Esophagus mucosa (tissue), 1 donor: ENCODE measurements at regions not wholly inside any gene's neighbourhood (a gene's known extent, or its start where the extent isn't known, plus 50 kb on each side); places are given as distances from the start of the nearest gene placed in this dataset.
A peak's percentile ranks its signal among the peaks of the same experiment; 100 is the strongest.

Source experiments
- ATAC-seq: fragments of 200-7000 bp; cut with Tn5 transposase; one replicate; pipeline ENCODE4 v1.9.1; 2020
- donor health status: DM: yes; HTN: yes; CAD: no.

DNA sequence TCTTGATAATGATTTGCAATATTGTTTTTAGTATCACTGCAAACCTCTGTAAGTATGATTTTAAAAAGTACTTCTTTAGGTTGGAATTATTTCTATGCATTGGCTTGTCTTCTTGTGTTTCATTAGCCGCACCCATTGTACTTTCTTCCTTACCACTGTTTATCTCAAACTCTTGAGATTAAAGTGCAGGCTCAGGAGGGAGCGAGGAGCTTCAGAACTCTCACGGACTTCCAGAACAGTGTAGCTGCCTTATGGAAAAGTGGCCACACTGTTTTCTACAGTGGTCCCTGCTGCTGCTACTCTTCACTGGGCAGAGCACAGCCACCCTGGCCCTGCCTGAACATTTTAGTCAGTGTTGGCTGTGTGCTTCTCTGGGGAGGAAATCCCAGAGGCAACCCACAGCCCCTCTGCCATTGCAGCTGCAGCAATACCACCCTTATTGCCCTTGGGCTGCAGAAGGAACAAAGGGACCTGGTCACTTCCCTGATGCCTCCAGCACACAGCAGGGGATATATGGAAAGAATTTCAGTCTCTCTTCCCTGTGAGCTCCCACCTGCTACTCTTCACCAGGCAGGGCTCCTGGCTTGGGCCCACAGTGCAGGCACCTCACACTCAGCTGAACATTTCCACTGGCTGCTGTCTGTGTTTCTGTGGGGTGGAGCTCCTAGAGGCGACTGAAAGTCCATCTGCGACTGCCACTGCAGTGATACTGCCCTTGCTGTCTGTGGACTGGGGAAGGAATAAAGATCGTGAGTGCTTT, 91.7 kb upstream of the MAP3K4 start:
- no peak for ATAC-seq

DNA sequence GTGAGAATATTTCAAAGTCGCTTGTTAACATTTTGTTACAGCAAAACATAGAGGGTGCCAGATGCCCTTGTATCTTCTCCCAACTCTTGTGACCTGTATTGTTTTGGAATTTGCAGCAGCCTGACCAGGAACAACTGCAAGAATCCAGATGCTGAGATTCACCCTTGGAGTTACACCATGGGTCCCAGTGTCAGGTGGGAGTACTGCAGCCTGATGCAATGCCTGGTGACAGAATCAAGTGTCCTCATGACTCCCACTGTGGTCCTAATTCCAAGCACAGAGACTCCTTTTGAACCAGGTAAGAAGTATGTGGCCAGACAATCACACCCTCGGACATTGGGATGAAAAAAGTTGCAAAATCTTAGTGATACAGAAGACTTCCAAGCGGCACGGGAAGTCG, 79.6 kb upstream of the MAP3K4 start:
- no peak for ATAC-seq

DNA sequence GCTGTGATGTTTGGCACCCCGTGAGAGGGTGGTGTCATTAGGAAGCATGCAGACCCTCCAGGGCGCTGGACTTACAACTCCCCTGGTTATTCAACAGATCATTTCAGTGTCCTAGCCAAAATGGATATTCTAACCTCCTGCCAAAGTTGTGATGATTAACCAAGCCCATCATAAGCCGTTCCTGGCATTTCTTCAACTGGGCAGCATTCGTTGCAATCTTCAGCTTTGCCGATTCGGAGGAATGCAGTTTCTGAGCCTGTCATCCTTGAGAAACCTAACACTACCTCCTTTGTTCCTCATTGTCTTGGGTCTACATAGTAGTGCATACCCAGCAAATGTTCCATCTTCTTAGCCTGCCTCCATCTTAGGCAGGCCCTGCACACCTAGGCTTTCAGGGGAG, 79.2 kb upstream of the MAP3K4 start:
- no peak for ATAC-seq

DNA sequence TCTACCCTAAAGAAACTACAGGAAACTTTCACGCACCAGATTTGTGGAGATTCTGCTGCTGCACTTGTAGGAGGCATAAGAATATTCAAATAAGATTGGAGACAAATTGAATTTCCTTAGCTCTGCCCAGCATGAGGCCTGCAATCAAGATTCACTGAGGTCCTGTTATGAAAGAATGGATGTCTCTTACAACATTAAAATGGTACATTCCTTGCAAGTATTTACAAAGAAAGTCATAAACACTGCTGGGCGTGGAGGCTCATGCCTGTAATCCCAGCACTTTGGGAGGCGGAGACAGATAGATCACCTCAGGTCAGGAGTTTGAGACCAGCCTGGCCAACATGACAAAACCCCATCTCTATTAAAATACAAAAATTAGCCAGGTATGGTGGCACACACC, 74.0 kb upstream of the MAP3K4 start:
- no peak for ATAC-seq

DNA sequence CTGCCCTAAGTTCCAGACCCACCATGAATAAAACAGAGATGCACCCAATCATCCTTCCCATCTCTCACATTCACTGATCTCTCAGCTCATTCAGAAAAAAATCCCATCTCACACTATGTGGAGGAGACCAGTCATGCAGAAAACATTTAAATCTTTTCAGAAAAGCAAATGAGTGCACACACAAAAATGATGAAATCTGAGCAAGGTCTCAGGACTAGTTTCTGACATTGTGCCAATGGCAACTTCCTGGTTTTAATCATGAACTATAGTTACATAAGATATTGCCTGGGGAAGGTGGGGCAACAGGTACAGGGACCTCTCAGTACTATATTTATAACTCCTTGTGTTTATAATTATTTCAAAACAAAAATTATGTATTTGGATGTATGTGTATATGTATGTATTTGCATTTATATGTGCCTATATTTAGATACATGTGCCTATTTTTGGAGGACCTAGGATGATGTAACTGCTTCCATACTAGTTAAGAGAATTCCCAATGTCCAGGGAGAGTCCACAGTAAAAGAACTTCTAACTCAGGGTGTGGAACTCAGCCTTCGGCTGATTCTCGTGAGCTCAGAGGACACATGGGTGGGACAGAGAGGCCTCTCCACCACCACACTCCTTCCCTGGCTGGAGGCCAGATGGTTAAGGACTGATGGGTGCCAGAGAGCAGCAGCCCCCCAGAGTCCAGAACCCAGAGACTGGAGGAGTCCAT, 71.7 kb upstream of the MAP3K4 start:
- peak; percentile 68 for ATAC-seq

DNA sequence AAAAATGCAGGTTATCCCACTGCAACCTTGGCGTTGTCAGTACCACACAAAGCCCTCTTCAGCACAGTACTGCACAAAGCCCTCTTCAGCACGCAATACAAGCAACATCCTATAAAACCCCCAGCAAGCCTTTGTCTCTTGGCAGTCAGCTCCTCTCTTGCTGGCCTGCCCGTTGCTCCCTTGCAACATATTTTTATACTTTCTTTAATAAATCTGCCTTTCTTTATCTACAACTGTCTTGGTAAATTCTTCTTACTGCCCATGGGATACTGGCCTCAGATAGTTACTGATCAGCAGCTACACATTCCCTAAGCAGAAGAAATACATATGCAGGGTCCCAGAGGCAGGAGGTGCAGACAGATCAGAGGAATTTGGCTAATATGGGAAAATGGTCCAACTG, 70.5 kb upstream of the MAP3K4 start:
- no peak for ATAC-seq

DNA sequence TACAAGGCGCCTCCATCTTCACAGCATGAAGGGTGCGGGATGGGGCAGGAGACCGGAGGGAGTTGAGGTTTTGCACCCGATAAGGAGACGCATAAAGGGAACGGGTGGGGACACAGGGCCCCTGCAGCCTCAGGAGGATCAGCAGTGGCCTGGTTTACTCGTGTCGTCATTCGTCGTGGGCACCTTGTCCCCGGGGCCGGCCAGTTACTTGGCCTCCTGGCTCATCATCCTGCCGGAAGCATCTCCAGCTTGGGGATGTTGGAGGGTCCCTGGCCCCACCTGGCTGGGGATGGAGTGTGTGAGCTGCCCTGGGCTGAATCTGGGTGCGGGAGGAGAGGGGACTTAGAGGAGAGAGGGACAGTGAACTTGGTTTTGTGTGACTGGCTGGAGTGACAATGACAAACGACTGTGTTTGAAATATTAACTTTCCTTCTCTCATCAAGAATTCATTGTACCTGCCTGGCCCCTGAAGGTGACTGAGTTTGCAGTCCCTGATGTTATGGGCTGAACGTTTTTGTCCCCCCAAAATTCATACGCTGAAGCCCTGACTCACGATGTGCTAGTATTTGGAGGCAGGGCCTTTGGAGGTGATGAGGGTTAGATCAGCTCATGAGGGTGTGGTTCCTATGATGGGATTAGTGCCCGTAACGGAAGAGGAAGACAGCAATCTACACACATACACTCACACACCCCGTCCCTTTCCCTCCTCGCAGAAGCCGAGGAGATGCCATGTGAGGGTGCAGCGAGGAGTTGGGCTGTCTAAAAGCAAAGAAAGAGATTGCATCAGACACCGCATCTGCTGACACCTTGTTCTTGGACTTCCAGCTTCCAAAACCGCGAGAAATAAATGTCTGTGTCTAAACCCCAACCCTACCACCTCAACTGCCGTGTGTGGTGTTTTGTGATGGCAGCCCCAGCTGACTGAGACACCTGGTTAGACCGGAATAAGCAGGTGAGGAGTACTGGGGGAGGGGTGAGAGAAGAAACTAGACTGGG, 65.0 kb upstream of the MAP3K4 start:
- ATAC-seq: peak; percentile 87

DNA sequence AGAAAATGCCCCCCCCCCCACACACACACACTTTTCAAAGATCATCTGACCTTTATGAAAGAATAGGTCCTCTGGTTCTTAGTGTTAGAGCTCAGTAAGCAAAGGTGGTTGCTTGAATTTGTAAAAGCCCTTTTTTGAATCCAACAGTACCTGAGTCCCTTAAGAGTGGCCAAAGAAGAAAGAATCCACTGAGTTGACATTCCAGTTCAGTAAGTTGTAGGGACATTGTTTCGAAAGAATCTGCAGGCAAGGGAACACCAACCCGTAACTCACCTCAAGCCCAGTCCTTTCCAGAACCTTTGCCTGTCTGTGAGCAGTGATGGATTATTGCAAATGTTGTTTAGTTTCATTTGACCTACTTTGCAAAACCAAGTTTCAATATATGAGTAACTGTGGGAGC, 64.2 kb upstream of the MAP3K4 start:
- peak; percentile 43 for ATAC-seq

DNA sequence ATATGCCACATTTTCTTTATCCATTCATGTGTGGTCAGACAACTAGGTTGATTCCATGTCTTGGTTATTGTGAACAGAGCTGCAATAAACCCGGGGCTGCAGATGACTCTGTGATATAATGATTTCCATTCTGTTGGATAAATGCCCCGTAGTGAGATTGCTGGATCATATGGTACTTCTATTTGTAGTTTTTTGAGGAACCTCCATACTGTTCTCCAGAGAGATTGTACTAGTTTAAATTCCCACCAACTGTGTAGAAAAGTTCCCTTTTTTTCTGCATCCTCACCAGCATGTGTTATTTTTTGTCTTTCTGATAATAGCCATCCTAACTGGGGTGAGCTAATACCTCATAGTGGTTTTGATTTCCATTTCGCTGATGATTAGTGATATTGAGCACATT, 62.2 kb upstream of the MAP3K4 start:
- no peak for ATAC-seq

DNA sequence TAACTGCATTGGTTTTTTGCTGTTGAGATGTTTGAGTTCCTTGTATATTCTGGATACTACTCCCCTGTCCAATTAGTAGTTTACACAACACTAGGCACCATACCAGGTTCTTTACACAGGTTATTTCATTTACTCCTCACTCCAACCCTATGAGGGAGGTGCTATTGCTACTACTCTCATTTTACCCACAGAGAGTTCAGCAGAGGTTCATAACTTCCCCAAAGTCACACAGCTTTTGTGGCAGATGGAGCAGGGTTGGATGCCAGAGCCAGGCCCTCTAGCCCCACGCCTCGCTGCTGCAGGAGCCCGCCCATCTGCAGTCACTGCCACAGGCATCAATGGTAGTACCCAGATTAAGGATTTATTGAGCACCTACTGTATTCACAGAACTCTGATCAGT, 61.7 kb upstream of the MAP3K4 start:
- ATAC-seq: no peak

DNA sequence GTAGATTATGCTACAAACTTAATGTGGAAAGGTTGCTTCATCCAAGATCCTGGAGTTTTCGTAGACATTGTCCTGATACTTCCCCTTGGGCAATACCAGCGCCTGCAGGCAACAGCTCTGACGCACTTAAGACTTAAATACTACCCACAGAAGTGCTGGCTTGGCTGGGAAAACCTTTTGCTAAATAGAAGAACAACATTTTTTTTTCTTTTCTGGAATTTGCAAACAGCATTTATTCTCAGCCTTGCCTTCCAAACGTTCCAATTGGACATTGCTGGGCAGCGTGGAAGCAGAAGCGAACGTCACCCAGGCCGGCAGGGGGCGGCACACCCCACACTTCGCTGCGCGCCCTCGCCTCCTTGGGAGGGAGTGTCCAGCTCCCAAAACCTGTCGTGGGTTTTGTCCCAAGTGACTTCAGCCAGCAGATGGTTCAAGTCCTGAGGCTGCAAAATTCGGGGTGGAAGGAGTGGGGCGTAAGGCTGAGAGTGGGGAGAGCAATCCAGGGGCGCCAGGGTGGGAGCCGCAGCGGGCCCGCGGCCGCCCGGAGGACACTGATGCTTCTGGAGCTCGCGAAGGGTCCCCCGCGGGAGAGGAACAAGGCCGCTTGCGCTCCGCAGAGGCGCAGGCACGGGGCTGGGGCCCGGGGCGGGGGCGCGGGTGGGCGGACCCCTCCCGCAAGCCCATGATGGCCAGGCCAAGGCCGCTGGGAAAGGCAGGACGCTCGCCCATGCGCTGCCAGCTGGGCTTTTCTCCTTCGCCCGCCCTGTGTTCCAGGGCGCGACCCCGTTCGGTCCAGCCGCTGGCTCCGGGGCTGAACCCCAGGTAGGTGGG, 60.8 kb upstream of the MAP3K4 start:
- ATAC-seq: peak; percentile 82

DNA sequence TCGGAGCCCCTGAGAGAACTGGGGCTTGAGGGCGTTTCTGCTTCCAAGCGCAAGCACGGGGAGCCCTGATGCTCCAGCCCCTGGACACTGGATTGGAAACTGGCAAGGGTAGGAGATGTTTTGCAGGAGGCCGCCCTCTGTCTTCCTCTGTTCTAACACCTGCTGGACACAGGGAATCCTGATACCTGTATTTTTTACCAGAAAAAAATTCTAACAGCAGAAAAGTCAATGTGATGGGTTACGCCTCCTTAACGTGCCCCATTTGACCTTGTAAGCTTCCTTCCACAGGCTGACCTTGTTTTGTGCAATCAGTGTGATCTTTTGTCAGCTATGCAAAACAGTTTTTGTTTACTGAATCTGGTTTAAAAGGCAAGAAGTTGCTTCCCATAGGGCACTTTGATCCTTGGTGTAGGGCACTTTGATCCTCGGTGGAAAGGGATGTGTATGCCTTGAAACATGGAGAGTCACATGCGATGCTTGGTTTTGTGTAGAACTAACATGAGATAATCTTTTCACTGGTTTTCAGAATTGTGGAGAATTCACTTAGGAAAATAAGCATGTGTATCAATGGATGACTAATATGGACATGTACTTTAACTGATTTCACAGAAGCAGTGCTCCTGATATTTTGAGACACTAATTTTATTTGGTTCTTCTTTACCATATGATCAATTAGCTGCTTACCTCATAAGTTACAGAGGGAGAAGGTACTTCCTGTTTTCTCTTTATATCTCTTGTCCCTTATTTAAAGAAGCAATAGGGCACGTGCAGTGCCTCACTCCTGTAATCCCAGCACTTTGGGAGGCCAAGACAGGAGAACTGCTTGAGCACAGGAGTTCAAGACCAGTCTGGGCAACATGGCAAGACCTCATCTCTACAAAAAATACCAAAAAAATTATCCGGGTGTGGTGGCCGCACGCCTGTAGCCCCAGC, 59.9 kb upstream of the MAP3K4 start:
- no peak for ATAC-seq

DNA sequence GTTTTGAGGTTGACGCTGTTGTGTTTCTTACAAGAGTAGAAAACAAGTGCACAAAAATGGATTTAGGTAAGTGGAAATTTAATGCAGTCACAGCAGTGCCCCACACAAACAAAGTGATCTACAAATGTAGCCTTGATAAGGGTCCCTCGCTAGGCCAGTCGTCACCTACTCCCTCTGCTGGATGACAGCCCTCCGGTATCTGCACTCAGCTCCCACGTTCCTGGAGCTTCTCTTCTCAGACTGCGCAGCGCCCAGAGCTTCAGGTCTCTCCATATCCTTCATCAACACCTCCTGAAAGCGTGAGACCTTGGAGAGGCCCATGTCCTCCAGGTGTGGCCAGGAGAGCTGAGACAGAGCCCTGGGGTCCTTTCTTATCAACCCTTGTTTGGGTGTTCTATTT, 58.3 kb upstream of the MAP3K4 start:
- no peak for ATAC-seq

DNA sequence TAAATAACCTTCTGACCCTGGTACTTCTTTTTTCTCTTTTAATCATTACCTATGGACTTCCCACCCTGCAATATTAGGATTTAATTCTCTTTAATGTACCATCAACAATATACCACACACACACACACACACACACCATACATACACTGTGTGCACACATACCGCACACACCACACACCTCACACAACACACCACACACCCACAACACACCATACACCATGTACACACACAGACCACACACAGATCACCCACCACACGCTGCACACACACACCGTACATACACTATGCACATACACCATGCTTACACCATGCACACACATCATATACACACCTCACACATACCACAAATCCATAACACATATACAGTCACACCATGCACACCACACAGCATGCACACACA, 57.4 kb upstream of the MAP3K4 start:
- peak; percentile 19 for ATAC-seq

DNA sequence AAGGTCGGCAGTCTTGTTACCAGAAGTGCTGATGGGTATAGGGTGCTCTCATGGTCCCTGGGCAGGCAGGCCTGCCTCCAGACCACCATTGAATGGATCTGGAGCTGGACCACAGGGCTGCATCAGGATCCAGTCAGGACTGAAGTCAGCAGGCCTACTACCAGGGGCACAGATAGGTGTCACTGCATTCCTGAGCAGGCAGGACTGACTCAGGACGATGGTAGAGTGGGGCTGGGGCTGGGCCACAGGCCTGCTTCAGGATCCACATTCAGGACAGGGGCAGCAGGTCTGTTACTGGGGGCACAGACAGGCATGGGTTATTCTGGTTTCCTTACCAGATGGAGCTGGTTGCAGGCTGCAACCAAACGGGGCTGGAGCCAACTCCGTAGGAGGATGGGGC, 51.4 kb upstream of the MAP3K4 start:
- ATAC-seq: peak; percentile 23
